HEK293T (cell line): ENCODE measurements at regions not wholly inside any gene's neighbourhood (a gene's known extent, or its start where the extent isn't known, plus 50 kb on each side); places are given as distances from the start of the nearest gene placed in this dataset.

ENCODE experiments used
- ARNT ChIP-seq: fragments of 450-650 bp; IDR thresholded peaks from 2 replicates; pipeline ENCODE4 v1.6.1; 2017; ENCODE audit warnings: mild to moderate bottlenecking
- BHLHE40 ChIP-seq: fragments of 450-650 bp; IDR thresholded peaks from 2 replicates; pipeline ENCODE4 v1.6.1; 2016; ENCODE audit warnings: mild to moderate bottlenecking, moderate library complexity, borderline replicate concordance
- ELF4 ChIP-seq: fragments of 450-650 bp; IDR thresholded peaks from 2 replicates; pipeline ENCODE4 v1.6.1; 2017; ENCODE audit warnings: antibody characterized with exemption
- FOXA1 ChIP-seq: fragments of 450-650 bp; IDR thresholded peaks from 2 replicates; pipeline ENCODE4 v1.6.1; 2016; ENCODE audit warnings: mild to moderate bottlenecking
- FOXK2 ChIP-seq: fragments of 450-650 bp; IDR thresholded peaks from 2 replicates; pipeline ENCODE4 v1.6.1; 2016; ENCODE audit warnings: mild to moderate bottlenecking
- FOXM1 ChIP-seq: fragments of 450-650 bp; IDR thresholded peaks from 2 replicates; pipeline ENCODE4 v1.6.1; 2017; ENCODE audit warnings: mild to moderate bottlenecking, borderline replicate concordance
- LEF1 ChIP-seq: fragments of 450-650 bp; IDR thresholded peaks from 2 replicates; pipeline ENCODE4 v1.6.1; 2017; ENCODE audit warnings: mild to moderate bottlenecking, borderline replicate concordance
- SP1 ChIP-seq: fragments of 450-650 bp; IDR thresholded peaks from 2 replicates; pipeline ENCODE4 v1.6.1; 2017
- SUZ12 ChIP-seq: fragments of 450-650 bp; IDR thresholded peaks from 2 replicates; pipeline ENCODE4 v1.6.1; 2016; ENCODE audit warnings: mild to moderate bottlenecking
- TARDBP ChIP-seq: fragments of 450-650 bp; IDR thresholded peaks from 2 replicates; pipeline ENCODE4 v1.6.1; 2016
- ZNF384 ChIP-seq: fragments of 450-650 bp; IDR thresholded peaks from 2 replicates; pipeline ENCODE4 v1.6.1; 2016
- TF ChIP-seq, protein P1 (sequence below): fragments of 450-650 bp; IDR thresholded peaks from 2 replicates; pipeline ENCODE4 v1.6.1; 2016

DNA sequence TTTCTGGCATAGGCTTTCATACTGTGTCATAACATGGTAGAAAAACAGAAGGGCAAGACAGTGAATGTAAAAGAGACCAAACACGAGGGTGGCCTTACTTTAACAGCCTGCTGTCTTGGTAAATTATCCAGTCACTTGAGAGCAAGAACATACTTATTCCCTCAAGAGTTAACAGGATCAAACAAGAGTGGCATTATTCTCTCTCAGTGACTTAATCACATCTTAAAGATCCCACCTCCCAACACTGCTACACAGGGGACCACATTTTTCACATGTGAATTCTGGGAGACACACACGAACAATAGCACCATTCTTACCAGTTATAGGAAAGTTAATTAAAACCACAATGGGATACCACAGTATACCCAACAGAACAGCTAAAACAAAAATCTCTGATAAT is 898.0 kb upstream of the C9orf72 start:
- no peak for TF ChIP-seq SUZ12
- TF ChIP-seq ARNT = no peak
- no peak for TF ChIP-seq FOXA1
- TF ChIP-seq FOXK2 = no peak
- TF ChIP-seq, protein P1, sequence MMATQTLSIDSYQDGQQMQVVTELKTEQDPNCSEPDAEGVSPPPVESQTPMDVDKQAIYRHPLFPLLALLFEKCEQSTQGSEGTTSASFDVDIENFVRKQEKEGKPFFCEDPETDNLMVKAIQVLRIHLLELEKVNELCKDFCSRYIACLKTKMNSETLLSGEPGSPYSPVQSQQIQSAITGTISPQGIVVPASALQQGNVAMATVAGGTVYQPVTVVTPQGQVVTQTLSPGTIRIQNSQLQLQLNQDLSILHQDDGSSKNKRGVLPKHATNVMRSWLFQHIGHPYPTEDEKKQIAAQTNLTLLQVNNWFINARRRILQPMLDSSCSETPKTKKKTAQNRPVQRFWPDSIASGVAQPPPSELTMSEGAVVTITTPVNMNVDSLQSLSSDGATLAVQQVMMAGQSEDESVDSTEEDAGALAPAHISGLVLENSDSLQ = no peak
- no peak for TF ChIP-seq ZNF384
- no peak for TF ChIP-seq ELF4
- TF ChIP-seq TARDBP = no peak
- TF ChIP-seq SP1 = no peak
- TF ChIP-seq BHLHE40 = no peak
- no peak for TF ChIP-seq FOXM1
- TF ChIP-seq LEF1 = no peak
